NOMO-1 (cell line): ENCODE measurements at regions not wholly inside any gene's neighbourhood (a gene's known extent, or its start where the extent isn't known, plus 50 kb on each side); places are given as distances from the start of the nearest gene placed in this dataset.

Experiments used
- DNase-seq, 2 experiments: peaks; one replicate each; lab custom pipeline; 2025; ENCODE audit not compliant: unreplicated experiment in 2 of 2; lab: John Stamatoyannopoulos, UW

DNA sequence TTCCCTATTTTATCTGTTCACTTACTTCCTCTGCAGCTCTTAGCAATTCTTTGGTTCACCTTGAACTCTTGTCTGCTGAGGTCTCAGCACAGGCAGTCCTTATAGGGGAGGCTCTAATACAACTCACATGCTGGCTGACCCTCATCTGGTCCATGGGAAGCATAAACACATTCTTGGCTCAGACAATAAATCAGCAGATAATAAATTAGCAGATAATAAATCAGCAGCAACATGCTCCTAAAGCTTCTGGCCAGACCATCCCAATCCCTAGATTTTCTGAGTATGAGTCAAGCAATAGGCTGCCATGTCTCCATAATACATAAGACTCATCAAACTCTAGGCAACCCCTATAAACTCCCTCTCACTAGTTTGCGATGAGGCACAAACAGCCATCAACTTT, 208.6 kb upstream of the STEAP4 start:
- no peak for DNase-seq

GRCh38 chr7:88509341-88509740, 202.6 kb upstream of the STEAP4 start:
- DNase-seq = no peak

- no peak for DNase-seq
These were observed 193.4 kb upstream of the STEAP4 start for GRCh38 chr7:88500131-88500530.

DNA sequence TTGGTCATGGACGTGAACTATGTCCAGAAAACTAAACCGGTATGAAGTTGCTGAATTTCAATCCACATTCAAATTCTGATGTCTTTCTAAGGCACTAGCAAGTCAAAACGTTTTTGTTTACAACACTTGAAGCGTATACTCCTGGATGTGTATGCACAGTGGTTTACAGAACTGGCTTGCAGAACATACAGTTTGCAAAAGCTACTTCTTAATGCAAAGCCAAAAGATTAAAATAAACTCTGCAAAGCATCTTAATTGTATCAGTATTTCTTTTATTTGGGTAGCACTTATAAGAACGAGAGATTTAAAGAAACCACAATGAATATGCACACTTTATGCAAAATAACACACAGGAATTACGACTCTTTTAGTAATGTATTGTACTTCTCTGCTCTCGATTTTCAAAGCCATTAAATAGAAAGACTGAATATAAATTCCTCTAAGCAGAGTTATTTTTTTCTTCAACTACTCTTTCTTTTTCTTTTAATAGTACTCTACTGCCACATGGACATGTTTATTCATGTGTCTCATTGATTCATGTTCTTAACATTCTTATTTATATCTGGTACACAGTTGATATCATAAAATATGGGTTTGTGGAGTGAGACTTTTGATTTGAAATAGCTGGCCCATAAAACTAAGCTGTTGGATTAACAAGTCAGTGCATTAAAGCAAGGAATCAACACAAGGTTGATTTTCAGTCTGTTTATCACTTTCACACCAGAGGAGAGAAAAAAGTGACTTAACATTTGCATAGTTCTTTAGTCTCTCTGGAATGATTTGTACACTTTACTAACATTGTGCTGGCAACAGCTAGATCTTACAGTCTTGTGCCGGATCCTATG, 189.4 kb upstream of the STEAP4 start:
- no peak for DNase-seq

GRCh38 chr7:88492153-88492552, 185.5 kb upstream of the STEAP4 start:
- no peak for DNase-seq

DNA sequence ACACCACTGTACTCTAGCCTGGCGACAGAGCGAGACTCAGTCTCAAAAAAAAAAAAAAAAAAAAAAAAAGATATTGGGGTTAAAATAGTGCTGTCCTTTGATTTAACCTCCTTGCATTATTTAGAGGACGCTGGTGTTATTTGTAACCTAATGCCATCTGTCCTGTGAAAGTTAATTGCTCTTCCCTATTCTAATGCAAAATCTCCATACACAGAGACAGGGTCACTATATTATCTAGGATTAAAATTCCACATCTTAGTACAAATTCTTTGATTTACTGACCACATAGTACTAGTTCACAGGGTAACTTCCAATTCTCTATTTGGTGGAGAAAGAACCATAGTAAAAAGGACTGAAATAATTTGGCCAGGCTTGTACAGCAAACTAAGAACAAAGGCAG, 184.2 kb upstream of the STEAP4 start:
- DNase-seq = no peak

GRCh38 chr7:88490161-88490560, 183.5 kb upstream of the STEAP4 start:
- DNase-seq = no peak

DNA sequence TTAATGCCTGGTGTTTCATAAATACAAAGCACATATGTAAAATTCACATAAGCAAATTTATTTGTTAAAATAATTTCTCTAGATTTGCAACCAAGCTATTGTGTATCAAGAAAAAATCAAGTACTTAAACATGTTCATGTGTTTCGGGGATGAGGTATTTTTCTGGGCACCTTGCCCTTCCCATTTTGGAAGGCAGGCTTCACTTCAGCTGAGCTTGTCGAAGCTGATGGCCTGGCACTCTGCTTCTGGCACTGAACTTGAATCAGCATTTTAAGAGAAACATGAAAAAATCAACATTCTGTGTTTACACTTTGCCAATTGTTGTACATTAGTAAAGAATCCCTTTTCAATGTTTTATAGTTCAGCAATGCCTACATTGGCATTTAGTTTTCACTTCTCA, 179.1 kb upstream of the STEAP4 start:
- DNase-seq = no peak

GRCh38 chr7:88484551-88484950, 177.9 kb upstream of the STEAP4 start:
- DNase-seq = no peak

DNA sequence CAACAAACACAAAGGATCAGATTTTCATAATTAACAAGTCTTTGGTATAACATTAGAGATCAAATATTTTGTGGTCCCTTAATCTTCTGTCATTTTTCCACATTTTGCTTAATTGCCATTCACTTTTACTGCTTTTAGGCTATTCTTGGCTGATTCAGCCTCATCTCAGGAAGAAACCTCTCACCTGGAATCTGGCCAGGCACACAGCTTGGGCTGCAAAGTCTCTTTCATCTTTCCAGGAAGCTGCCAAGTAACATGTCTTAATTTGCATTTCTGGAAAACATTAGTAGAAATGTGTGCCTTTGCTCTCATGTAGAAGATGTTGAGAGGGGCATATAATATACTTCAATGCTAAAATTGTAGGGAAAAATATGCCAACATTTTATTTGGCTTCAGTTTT, 174.2 kb upstream of the STEAP4 start:
- DNase-seq = no peak

DNA sequence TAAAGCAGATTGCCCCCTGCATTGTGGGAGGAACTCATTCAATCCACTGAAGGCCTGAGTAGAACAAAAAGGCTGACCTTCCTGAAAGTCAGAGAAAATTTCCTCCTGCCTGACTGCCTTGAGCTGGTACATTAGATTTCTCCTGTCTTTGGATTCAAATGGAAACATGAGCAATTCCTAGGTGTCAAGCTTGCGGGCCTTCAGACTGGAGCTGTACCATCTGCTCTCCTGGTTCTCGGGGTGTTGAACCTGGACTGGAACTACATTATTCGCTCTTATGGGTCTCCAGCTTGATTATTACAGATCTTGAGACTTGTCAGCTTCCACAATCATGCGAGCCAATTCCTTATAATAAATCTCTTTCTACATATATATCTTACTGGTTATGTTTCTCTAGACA, 173.6 kb upstream of the STEAP4 start:
- no peak for DNase-seq

DNA sequence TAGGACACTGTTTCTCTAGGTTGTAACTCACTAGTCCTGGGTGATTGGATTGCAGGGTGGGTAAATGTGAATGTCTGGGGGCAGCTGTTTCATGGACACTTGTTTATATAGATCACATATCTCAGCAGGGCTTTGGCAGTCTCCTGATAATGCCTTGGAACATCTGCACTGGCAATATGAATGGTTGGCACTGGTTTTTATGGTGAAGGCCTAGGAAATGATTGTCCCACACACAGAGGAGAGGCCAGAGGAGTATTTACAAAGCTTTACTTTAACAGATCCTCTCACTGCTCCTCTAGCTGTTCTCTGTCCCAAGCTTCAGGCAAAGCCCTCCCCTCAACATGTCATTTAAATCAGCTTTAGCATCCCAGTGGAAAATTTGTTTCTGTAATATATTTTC, 171.3 kb upstream of the STEAP4 start:
- no peak for DNase-seq

DNA sequence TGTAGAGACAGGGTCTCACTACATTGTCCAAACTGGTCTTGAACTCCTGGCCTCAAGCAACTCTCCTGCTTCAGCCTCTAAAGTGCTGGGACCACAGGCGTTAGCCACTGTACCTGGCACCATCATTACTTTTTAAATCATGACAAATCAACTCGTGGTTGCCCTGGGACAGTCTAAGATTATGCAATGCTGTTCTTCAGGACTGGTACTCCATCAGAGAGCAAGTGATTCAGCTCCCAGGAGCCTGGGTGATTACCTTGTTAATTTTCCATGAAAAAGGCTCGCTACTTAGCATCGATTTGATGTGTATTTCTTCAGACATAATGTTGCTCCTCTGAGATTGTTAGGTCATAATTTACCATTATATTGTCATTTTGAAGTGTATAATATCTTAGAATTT, 158.9 kb upstream of the STEAP4 start:
- no peak for DNase-seq

GRCh38 chr7:88462799-88463198, 156.1 kb upstream of the STEAP4 start:
- DNase-seq = no peak

- no peak for DNase-seq
These were observed 154.0 kb upstream of the STEAP4 start for GRCh38 chr7:88460650-88461049.

DNA sequence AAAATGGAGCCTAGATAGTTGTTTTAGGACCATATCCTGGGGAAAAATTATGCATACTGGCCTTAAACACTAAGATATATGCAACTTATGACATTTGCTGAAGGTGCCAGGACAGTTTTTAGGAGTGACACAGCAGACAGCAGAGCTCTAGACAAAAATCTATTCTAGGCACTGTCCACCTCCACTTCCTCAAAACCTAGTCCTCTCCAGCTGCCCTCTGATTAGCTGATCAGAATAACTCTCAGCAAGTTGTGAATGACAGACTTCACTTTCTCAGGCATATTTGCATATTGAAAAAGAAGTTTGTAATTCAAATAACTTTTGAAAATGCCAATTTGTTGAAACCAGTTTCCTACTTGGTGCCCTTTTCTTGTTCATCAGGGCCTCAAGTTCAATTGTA, 152.3 kb upstream of the STEAP4 start:
- no peak for DNase-seq

DNA sequence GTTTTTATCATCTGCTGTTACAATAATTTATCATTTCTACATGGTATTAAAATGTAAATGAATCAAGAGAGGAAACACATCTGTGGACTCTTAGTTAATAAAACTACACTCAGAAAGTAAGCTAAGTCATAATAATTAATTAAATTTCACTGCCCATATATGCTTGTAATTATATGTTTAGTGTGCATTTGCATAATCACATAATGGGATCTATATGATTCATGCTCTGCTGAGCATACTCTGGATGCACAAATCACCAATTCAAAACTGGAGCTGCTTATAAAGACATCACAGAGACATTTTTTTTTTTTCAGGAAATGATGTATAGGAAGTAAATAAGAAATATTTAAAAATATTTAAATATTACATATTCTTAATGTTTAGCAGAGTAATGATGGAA, 151.6 kb upstream of the STEAP4 start:
- DNase-seq = no peak

DNA sequence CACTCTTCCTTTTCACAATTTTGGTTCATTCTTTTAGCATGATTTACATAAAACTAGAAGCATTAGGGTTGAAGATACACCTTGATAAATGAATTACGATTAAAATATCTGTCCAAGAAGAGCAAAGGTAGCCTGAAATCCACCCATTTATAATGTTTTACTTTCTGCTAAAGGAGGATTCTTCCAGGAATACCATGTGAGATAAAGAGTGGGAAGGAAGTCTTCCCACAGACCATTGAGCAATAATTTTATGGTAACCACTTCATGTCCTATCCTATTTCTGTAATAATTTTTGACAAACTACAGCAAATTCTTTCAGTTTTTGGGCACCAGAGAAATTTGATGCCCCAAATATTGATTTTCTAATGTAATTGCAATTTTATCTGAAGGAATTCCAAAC, 150.6 kb upstream of the STEAP4 start:
- DNase-seq = no peak

GRCh38 chr7:88456490-88456889, 149.8 kb upstream of the STEAP4 start:
- DNase-seq = no peak

- no peak for DNase-seq
These were observed 149.0 kb upstream of the STEAP4 start for GRCh38 chr7:88455696-88456095.

DNA sequence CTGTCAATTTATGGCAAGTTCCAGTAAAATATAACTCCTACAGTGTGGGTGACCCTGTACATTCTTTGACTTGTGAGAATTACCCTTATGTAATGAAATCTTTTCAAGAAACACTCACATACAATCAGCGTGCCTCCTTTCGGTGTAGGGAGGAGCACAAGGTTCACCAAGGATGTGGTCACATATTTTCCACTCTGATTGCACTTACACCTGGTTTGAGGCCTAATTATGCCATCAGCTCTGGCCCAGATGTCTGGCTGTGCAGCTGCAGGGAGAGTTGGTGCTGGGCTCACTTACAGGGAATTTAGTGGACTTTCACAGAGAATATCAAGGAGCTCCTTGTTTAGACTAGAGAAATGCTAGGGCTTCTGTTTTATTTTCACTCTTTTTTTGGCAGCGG, 146.0 kb upstream of the STEAP4 start:
- no peak for DNase-seq

GRCh38 chr7:88450874-88451273, 144.2 kb upstream of the STEAP4 start:
- no peak for DNase-seq

DNA sequence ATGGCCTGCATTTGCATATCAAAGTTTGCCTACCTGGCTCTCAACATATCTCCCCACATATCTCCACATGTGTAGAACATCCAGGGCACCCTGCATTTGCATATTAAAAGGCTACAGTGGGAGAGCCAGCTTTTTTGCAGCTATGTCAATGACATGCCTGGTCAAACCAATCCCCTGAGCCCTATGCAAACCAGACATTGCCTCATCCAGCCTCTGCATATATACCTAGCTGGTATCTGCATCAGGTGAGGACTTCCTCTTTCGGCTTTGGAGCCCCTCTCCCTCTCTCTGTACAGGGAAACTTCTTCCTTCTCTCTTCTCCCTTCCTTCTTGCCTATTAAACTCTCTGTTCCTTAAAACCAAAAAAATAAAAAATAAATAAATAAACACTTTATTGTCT, 142.7 kb upstream of the STEAP4 start:
- no peak for DNase-seq
